Calu3 (cell line): ENCODE measurements at regions not wholly inside any gene's neighbourhood (a gene's known extent, or its start where the extent isn't known, plus 50 kb on each side); places are given as distances from the start of the nearest gene placed in this dataset.
A peak's percentile ranks its signal among the peaks of the same experiment; 100 is the strongest.

ENCODE experiments used
- BruUV-seq: library from RNA; stranded (reverse); fragments of 400-500 nt; replicated peaks from 2 replicates; lab custom pipeline; 2021; lab: Mats Ljungman, UMichigan
- CTCF ChIA-PET: fragments of 300-600 bp; sonication (Branson Sonifier 250); formaldehyde crosslinking; loops from one replicate; lab custom pipeline; 2022; ENCODE audit warnings: antibody characterized with exemption; lab: Charles Lee
- DNase-seq: peaks from one replicate; pipeline ENCODE4 v3.0.0; 2022
- H3K27ac Mint-ChIP-seq: one replicate; pipeline ENCODE4 v1.8.0; 2022; ENCODE audit warnings: mixed read lengths; ENCODE audit not compliant: unreplicated experiment
- H3K27me3 Mint-ChIP-seq: one replicate; pipeline ENCODE4 v1.8.0; 2022; ENCODE audit warnings: mixed read lengths; ENCODE audit not compliant: unreplicated experiment
- H3K36me3 Mint-ChIP-seq: one replicate; pipeline ENCODE4 v1.8.0; 2022; ENCODE audit warnings: mild to moderate bottlenecking, moderate library complexity, mixed read lengths; ENCODE audit not compliant: insufficient read depth, unreplicated experiment
- H3K4me1 Mint-ChIP-seq: one replicate; pipeline ENCODE4 v1.8.0; 2022; ENCODE audit warnings: mild to moderate bottlenecking, low read depth, mixed read lengths; ENCODE audit not compliant: unreplicated experiment
- H3K4me3 Mint-ChIP-seq: one replicate; pipeline ENCODE4 v1.8.0; 2022; ENCODE audit warnings: mild to moderate bottlenecking, low read depth, moderate library complexity, mixed read lengths; ENCODE audit not compliant: unreplicated experiment
- H3K9me3 Mint-ChIP-seq: one replicate; pipeline ENCODE4 v1.8.0; 2022; ENCODE audit warnings: low read depth, mixed read lengths; ENCODE audit not compliant: unreplicated experiment
- CTCF ChIP-seq: fragments of 200-600 bp; IDR thresholded peaks from one replicate; pipeline ENCODE4 v1.8.0; 2022; ENCODE audit warnings: antibody characterized with exemption; ENCODE audit not compliant: unreplicated experiment
- intact Hi-C: fragments of 100-400 bp; cut with micrococcal nuclease; formaldehyde crosslinking; loops from one replicate; pipeline ENCODE4 v1.10.0; 2022; ENCODE audit not compliant: unreplicated experiment

- CTCF ChIA-PET, result interaction anchor here (0.6 to 1.2 kb wide), 2 partner anchors 16 to 150 kb away, joined by 3 read pairs; no protein-coding TSS in a partner anchor
- intact Hi-C loops, result no loop called here
- no TSS peak for BruUV-seq
- Mint-ChIP-seq H3K27me3 (peaks cover 7% of the 10 kb centered on the region), H3K36me3 (no peaks in the 10 kb centered on the region), H3K9me3 (peaks cover 14% of the 10 kb centered on the region), H3K4me3 (no peak overlapping the region), H3K27ac (peak overlapping the region; percentile 10), H3K4me1 (peaks cover 30% of the 10 kb centered on the region)
- DNase-seq, result peak; percentile 28
- TF ChIP-seq CTCF, result no peak
These were observed 174.6 kb downstream of the HLX start for GRCh38 chr1:221053889-221054288.

GRCh38 chr1:221059506-221059905, 180.3 kb downstream of the HLX start:
- no peak overlapping the region for H3K4me3 Mint-ChIP-seq
- peaks cover 8% of the 10 kb centered on the region for H3K9me3 Mint-ChIP-seq
- H3K36me3 Mint-ChIP-seq, result no peaks in the 10 kb centered on the region
- H3K27me3 Mint-ChIP-seq, result no peaks in the 10 kb centered on the region
- TF ChIP-seq CTCF, result no peak
- no TSS peak for BruUV-seq
- peaks cover 15% of the 10 kb centered on the region for H3K4me1 Mint-ChIP-seq
- no peak overlapping the region for H3K27ac Mint-ChIP-seq
- no peak for DNase-seq
- CTCF ChIA-PET, result no interaction called here
- intact Hi-C loops, result no loop called here

GRCh38 chr1:221063651-221064050, 184.4 kb downstream of the HLX start:
- H3K36me3 Mint-ChIP-seq, result no peaks in the 10 kb centered on the region
- H3K9me3 Mint-ChIP-seq, result peaks cover 5% of the 10 kb centered on the region
- no peak for DNase-seq
- no peak for TF ChIP-seq CTCF
- H3K27ac Mint-ChIP-seq, result no peak overlapping the region
- H3K4me3 Mint-ChIP-seq, result no peak overlapping the region
- BruUV-seq, result no TSS peak
- CTCF ChIA-PET, result no interaction called here
- no peaks in the 10 kb centered on the region for H3K4me1 Mint-ChIP-seq
- intact Hi-C loops, result no loop called here
- no peaks in the 10 kb centered on the region for H3K27me3 Mint-ChIP-seq

GRCh38 chr1:221066351-221067001, 187.2 kb downstream of the HLX start:
- CTCF ChIA-PET, result no interaction called here
- Mint-ChIP-seq H3K36me3 (no peaks in the 10 kb centered on the region), H3K27ac (no peak overlapping the region), H3K4me3 (no peak overlapping the region), H3K9me3 (peaks cover 8% of the 10 kb centered on the region), H3K4me1 (no peaks in the 10 kb centered on the region), H3K27me3 (no peaks in the 10 kb centered on the region)
- DNase-seq, result no peak
- TF ChIP-seq CTCF, result no peak
- no TSS peak for BruUV-seq
- intact Hi-C loops, result no loop called here
